Activated CD8-positive, alpha-beta memory T cell treated with anti-CD3 and anti-CD28 coated beads, Interleukin-2, amount 10 ng/mL, durations not matched to agents 7 days and 5 days (primary cell): ENCODE measurements at regions not wholly inside any gene's neighbourhood (a gene's known extent, or its start where the extent isn't known, plus 50 kb on each side); places are given as distances from the start of the nearest gene placed in this dataset.
"Not testable (repeated sequence)": the region's sequence is repeated elsewhere in the genome, so short reads cannot be mapped to it uniquely, and the experiment has no call there.

Experiments used
- ATAC-seq: fragments of 150-1000 bp; cut with Tn5 transposase; one replicate; pipeline ENCODE4 v1.10.0; 2021; ENCODE audit warnings: moderate library complexity
- CTCF ChIA-PET: fragments of 350-600 bp; sonication (Branson Sonifier 250); formaldehyde crosslinking; loops from one replicate; lab custom pipeline; 2021; ENCODE audit warnings: antibody characterized with exemption; lab: Charles Lee
- DNase-seq: peaks from one replicate; pipeline ENCODE4 v3.0.0-alpha.2; 2020
- H3K27ac Mint-ChIP-seq: one replicate; pipeline ENCODE4 v1.8.0; 2021; ENCODE audit warnings: mild to moderate bottlenecking, mixed read lengths
- H3K27me3 Mint-ChIP-seq: one replicate; pipeline ENCODE4 v1.8.0; 2021; ENCODE audit warnings: mixed read lengths
- H3K36me3 Mint-ChIP-seq: one replicate; pipeline ENCODE4 v1.8.0; 2021; ENCODE audit warnings: mild to moderate bottlenecking, mixed read lengths
- H3K4me1 Mint-ChIP-seq: one replicate; pipeline ENCODE4 v1.8.0; 2021; ENCODE audit warnings: mixed read lengths
- H3K4me3 Mint-ChIP-seq: one replicate; pipeline ENCODE4 v1.8.0; 2021; ENCODE audit warnings: mild to moderate bottlenecking, moderate library complexity, mixed read lengths
- H3K9me3 Mint-ChIP-seq: one replicate; pipeline ENCODE4 v1.8.0; 2022; ENCODE audit warnings: low read depth, mixed read lengths

- Mint-ChIP-seq H3K4me3 (no peak overlapping the region), H3K9me3 (no peaks in the 10 kb centered on the region), H3K4me1 (peaks cover 2% of the 10 kb centered on the region), H3K27ac (no peak overlapping the region), H3K27me3 (peaks cover 5% of the 10 kb centered on the region), H3K36me3 (no peaks in the 10 kb centered on the region)
- CTCF ChIA-PET: no interaction called here
- DNase-seq (no peak), ATAC-seq (no peak)
These were observed 175.0 kb upstream of the SULF2 start for GRCh38 chr20:47960277-47960676.

- H3K27ac Mint-ChIP-seq, ATAC-seq, H3K27me3 Mint-ChIP-seq, CTCF ChIA-PET, H3K4me1 Mint-ChIP-seq, H3K9me3 Mint-ChIP-seq, DNase-seq, H3K4me3 Mint-ChIP-seq, H3K36me3 Mint-ChIP-seq: not testable (repeated sequence)
These were observed 172.9 kb upstream of the SULF2 start for GRCh38 chr20:47957989-47958801.

GRCh38 chr20:47957135-47957534, 171.9 kb upstream of the SULF2 start:
- no peak for ATAC-seq
- Mint-ChIP-seq H3K27me3 (peaks cover 5% of the 10 kb centered on the region), H3K9me3 (no peaks in the 10 kb centered on the region), H3K4me3 (no peak overlapping the region), H3K36me3 (no peaks in the 10 kb centered on the region), H3K4me1 (peaks cover 2% of the 10 kb centered on the region), H3K27ac (no peak overlapping the region)
- CTCF ChIA-PET: no interaction called here
- DNase-seq: no peak

DNA sequence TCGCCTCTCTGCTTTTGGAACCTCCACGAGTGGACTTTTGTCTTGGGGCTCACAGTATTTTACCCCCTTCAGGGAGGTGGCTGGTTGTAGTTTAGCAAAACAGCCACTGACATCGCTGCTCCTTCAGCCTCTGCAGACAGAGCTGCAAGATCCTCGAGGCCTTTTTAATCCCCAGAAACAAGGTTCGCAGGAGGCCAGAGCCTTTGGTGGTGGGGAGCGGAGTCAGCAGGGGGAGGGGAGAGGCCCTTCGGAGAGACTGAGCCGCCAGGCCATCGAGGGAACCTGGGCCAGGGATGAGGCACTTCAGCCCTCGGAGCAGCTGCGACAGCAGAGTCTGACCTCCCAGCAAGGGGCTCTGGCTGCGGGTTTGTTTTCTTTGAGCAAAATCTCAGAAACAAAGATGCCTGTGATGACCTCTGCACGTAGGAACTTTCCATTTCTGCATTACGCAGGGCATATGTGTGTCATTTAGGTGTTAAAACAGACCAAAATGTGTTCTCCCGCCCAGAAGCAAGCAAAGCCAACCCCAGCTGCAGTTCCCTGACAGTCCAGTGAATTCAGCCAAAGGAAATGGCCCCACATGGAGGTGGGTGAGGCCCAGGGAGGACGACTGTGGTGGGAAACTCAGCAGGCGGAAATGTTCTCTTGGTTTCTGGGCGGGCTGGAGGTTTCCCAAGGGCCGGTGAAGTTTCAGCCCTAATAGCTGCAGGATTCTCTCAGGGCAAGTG, 171.2 kb upstream of the SULF2 start:
- no peaks in the 10 kb centered on the region for H3K9me3 Mint-ChIP-seq
- ATAC-seq: no peak
- CTCF ChIA-PET: no interaction called here

GRCh38 chr20:47953471-47953870, 168.2 kb upstream of the SULF2 start:
- Mint-ChIP-seq H3K27ac (no peak overlapping the region), H3K4me3 (no peak overlapping the region), H3K36me3 (no peaks in the 10 kb centered on the region), H3K4me1 (peaks cover 2% of the 10 kb centered on the region), H3K9me3 (no peaks in the 10 kb centered on the region), H3K27me3 (no peaks in the 10 kb centered on the region)
- DNase-seq (no peak), ATAC-seq (no peak)
- CTCF ChIA-PET: no interaction called here

More for the DNA sequence above, 171.2 kb upstream of the SULF2 start:
- H3K4me1 Mint-ChIP-seq: peaks cover 2% of the 10 kb centered on the region
- no peaks in the 10 kb centered on the region for H3K36me3 Mint-ChIP-seq
- H3K27ac Mint-ChIP-seq: no peak overlapping the region
- no peak overlapping the region for H3K4me3 Mint-ChIP-seq
- no peak for DNase-seq
- peaks cover 5% of the 10 kb centered on the region for H3K27me3 Mint-ChIP-seq

DNA sequence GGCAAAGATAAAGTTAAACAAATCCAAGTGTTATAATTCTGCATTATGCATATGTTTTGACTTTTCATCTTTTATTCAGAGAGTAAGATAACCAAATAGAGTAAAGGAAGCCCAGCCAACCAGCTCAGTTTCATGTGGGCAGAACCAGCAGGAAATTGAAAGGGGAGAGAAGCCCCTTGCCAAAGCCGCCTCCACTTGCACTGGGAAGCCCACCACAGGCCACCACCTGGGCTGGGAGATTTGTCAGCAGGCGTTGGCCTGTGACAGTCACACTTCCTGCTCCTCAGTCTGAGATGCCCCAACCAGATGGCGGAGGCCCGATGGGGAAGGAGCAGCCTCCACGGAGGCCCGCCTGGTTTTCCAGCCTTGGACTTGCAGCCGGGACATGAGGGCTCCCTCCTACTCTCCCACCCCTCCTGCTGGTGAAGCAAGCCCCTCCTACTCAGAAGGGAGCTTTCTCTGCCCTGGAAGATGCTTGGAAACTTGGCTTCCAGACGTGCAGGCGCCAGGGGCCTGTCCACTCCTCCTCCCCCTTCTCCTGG, 166.8 kb upstream of the SULF2 start:
- H3K4me3 Mint-ChIP-seq: no peak overlapping the region
- H3K9me3 Mint-ChIP-seq: no peaks in the 10 kb centered on the region
- no peaks in the 10 kb centered on the region for H3K27me3 Mint-ChIP-seq
- H3K27ac Mint-ChIP-seq: no peak overlapping the region
- H3K36me3 Mint-ChIP-seq: no peaks in the 10 kb centered on the region
- DNase-seq (no peak), ATAC-seq (no peak)
- H3K4me1 Mint-ChIP-seq: peaks cover 2% of the 10 kb centered on the region
- CTCF ChIA-PET: no interaction called here

- Mint-ChIP-seq H3K4me3 (no peak overlapping the region), H3K9me3 (no peaks in the 10 kb centered on the region), H3K27me3 (no peaks in the 10 kb centered on the region), H3K27ac (no peak overlapping the region), H3K36me3 (no peaks in the 10 kb centered on the region), H3K4me1 (peaks cover 2% of the 10 kb centered on the region)
- ATAC-seq: no peak
- CTCF ChIA-PET: no interaction called here
- DNase-seq: no peak
These were observed 166.3 kb upstream of the SULF2 start for GRCh38 chr20:47951521-47951971.

DNA sequence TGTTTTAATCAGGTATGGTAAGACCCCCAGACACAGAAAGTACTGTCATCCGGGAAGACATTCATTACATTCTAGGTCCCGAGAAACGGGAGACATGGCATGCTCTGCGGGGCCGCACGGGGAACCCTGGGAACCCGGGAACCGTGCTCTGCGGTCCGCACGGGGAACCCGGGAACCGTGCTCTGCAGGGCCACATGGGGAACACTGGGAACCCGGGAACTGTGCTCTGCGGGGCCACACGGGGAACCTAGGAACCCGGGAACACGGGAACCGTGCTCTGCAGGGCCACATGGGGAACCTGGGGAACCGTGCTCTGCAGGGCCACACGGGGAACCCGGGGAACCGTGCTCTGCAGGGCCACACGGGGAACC, 165.6 kb upstream of the SULF2 start:
- Mint-ChIP-seq H3K27me3 (no peaks in the 10 kb centered on the region), H3K27ac (no peak overlapping the region), H3K4me1 (peaks cover 2% of the 10 kb centered on the region), H3K36me3 (no peaks in the 10 kb centered on the region), H3K4me3 (no peak overlapping the region), H3K9me3 (no peaks in the 10 kb centered on the region)
- CTCF ChIA-PET: no interaction called here
- ATAC-seq: no peak
- no peak for DNase-seq

DNA sequence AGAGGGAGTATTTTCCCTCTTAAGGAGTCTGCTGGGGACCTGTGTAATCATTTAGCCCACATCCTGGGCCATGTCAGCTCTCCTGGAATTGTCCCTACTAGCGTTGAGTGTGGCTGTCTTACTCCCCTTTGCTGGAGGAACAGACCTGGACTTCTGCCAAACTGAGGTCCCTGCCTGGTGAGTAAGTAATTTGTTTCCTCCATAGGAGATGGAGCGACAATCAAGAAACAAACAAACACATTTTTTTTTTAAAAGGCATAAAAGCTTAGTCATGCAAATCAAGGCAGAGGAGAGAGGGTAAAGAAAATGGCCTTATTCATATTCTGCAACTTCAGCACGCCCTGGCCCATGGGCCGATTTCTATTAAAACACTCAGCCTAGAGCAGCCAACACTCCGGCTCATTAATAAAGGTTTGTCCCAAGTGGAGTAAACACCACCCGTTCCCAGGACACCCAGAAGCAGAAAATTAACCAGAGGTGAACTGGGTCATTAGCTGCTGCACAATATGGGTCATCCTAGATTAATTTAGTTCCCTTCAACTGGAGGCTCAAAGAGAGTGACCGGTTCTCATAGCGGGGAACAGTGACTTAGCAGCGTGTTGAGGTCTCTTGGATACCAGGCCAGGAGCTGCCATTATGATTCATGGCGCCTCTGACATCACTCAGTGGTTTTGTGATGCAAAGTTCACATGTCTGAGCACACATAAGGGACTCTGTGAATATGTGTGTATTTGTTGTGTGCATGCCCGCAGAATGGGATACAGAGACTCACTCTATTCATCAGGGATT, 165.0 kb upstream of the SULF2 start:
- ATAC-seq (no peak), DNase-seq (no peak)
- H3K27me3 Mint-ChIP-seq: peaks cover 3% of the 10 kb centered on the region
- H3K4me3 Mint-ChIP-seq: no peak overlapping the region
- no peaks in the 10 kb centered on the region for H3K36me3 Mint-ChIP-seq
- H3K27ac Mint-ChIP-seq: no peak overlapping the region
- H3K4me1 Mint-ChIP-seq: no peaks in the 10 kb centered on the region
- CTCF ChIA-PET: no interaction called here
- H3K9me3 Mint-ChIP-seq: no peaks in the 10 kb centered on the region

DNA sequence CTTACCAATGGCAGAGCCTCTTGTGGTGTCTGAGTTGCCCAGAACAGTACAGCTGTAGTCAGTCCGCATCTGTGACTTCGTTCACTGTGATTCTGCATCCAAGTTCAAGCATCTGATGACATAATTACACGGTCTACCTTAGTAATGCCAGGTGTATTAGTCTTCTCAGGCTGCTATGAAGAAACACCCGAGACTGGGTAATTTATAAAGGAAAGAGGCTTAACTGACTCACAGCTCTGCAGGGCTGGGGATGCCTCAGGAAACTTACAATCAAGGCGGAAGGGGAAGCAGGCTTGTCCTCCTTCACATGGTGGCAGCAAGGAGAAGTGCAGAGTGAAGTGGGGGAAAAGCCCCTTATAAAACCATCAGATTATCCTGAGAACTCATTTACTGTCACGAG, 163.9 kb upstream of the SULF2 start:
- DNase-seq: no peak
- Mint-ChIP-seq H3K27me3 (peaks cover 3% of the 10 kb centered on the region), H3K36me3 (no peaks in the 10 kb centered on the region), H3K4me1 (no peaks in the 10 kb centered on the region), H3K9me3 (no peaks in the 10 kb centered on the region), H3K4me3 (no peak overlapping the region), H3K27ac (no peak overlapping the region)
- ATAC-seq: no peak
- CTCF ChIA-PET: no interaction called here

GRCh38 chr20:47944682-47945081, 159.4 kb upstream of the SULF2 start:
- Mint-ChIP-seq H3K36me3 (no peaks in the 10 kb centered on the region), H3K4me3 (no peak overlapping the region)
- CTCF ChIA-PET: no interaction called here

DNA sequence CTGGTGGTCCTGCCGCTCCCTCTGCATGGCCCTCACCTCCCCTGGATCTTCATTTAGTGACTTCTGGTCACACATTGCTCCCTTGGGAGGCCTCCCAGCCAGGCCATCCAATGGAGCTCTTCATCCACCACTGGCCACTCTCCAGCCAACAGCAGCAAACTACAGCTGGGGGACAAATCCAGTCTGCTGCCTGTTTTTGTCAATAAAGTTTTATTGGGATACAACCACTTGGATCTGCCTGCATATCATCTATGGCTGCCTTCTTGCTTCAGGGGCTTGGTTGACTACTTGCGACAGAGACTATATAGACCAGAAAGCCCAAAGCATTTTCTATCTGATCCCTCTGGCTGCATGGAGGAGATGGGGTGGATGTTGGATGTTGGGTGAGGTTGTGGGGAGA, 156.6 kb upstream of the SULF2 start:
- no peak overlapping the region for H3K4me3 Mint-ChIP-seq
- H3K9me3 Mint-ChIP-seq: no peaks in the 10 kb centered on the region
- H3K27me3 Mint-ChIP-seq: peaks cover 14% of the 10 kb centered on the region
- CTCF ChIA-PET: no interaction called here
- H3K27ac Mint-ChIP-seq: no peak overlapping the region
- no peaks in the 10 kb centered on the region for H3K36me3 Mint-ChIP-seq
- ATAC-seq: no peak
- no peaks in the 10 kb centered on the region for H3K4me1 Mint-ChIP-seq
- DNase-seq: no peak

More at GRCh38 chr20:47944682-47945081, 159.4 kb upstream of the SULF2 start:
- no peak overlapping the region for H3K27ac Mint-ChIP-seq
- peaks cover 5% of the 10 kb centered on the region for H3K27me3 Mint-ChIP-seq
- no peaks in the 10 kb centered on the region for H3K4me1 Mint-ChIP-seq
- ATAC-seq: no peak
- no peaks in the 10 kb centered on the region for H3K9me3 Mint-ChIP-seq
- DNase-seq: no peak

- peaks cover 18% of the 10 kb centered on the region for H3K27me3 Mint-ChIP-seq
- no peak overlapping the region for H3K4me3 Mint-ChIP-seq
- CTCF ChIA-PET: no interaction called here
- H3K36me3 Mint-ChIP-seq: no peaks in the 10 kb centered on the region
- DNase-seq (no peak), ATAC-seq (no peak)
- H3K27ac Mint-ChIP-seq: no peak overlapping the region
- H3K9me3 Mint-ChIP-seq: no peaks in the 10 kb centered on the region
- no peaks in the 10 kb centered on the region for H3K4me1 Mint-ChIP-seq
These were observed 155.0 kb upstream of the SULF2 start for GRCh38 chr20:47940101-47940813.
